Umbilical cord (tissue), 1 donor: ENCODE measurements at regions not wholly inside any gene's neighbourhood (a gene's known extent, or its start where the extent isn't known, plus 50 kb on each side); places are given as distances from the start of the nearest gene placed in this dataset.

ENCODE experiments used
- DNase-seq: peaks from one replicate; pipeline ENCODE4 v3.0.0-alpha.2; 2015; ENCODE audit warnings: low spot score

DNA sequence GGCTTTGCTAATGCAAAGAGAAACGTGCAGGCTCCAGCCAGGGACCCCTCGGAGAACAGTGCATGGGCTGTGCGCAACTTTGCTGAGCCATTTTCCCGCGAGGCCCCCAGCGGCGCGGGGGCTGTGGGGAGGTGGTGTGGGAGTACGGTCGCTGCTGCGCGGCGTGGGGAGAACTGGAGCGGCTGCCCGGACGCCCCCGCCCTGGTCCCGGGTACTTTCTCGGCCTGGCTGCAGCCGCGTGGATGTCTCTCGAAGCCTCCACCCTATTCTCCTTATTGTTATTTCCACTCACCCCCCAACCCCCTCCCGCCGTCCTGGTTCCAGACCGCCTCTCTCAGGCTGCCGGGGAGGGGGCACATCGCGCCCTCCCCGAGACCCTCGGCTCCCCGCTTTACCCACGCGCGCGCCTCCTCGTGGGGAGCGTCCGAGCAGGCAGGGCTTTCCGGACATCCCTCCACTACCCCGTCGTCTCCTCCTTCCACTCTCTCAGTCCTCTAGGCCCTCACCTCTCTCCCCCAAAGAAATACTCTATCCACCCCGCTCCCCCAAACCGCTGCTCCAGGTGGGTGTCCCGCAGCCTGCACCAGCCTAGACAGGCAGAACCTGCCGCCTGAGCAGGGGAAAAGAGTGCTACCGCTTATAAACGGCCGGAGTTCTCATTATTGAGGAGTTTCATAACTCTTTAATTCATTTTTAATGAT lies 68.6 kb upstream of the TBCA start:
- DNase-seq: no peak

DNA sequence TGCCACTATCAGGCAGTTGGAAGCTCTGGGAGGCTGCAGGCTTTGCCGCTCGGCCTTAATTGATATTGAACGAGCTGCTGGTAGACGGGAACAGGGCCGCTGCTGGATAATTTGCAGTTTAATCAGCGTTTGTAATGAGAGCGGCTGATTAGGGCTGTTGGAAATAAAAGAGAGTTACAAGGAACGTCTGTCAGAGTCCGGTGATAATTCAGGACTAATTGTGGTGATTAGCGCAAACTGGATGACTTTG lies 68.2 kb upstream of the TBCA start:
- DNase-seq: peak; percentile 32

DNA sequence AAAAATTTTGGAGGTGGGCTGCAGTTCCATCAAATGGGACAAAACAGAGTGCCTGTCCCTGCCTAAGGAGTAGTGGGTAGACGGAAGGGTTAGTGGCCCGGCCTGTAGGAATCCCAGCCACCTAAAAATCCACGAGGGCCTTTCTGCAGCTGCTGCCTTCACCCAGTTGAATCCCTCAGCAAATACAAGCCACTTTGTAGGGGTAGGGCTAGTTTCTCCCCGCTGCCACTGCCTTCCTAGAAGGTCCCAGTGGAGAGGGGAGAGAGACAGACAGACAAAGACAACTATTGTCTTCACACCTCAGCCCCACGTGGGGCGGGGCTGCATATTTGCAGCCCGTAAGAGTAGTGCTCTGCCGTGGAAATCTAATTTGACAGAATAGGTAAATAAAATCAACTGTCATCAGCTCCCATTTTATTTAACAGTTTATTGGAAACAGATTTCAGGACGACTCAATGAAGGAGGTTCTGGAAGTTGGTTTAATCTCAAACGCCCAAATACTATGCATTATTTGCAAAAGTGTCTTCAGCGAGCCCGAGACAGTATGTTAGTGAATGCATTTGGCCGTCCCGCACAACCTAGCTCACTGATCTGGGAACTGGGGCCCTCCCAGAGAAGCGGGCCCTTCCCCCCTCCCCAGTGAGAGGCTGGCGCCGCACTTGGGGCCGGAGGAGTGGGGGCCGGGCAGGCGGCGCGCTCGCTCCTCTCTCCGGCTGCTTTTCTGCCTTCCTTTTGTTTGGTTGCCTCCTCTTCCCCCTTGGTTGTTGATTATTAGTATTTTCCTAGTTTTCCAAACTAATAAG lies 67.6 kb upstream of the TBCA start:
- DNase-seq: peak; percentile 44

DNA sequence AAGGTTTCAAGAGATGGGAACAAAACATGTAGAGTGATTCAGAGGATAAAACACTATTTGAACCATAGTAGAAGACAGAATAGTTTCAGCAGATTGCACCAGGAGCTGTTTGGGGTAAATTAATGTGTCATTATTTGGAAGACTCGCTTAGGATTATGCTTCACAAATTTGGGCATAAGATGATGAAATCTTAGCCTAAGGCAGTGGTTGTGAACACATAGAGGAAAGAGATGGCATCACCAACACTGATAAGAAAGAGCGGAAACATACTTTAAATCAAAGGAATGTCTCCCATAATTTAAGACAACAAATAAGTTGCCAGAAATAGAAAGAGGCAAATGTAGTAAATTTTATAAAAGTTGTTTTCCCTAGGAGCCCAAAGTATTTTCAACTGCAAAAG lies 66.1 kb upstream of the TBCA start:
- DNase-seq: no peak

DNA sequence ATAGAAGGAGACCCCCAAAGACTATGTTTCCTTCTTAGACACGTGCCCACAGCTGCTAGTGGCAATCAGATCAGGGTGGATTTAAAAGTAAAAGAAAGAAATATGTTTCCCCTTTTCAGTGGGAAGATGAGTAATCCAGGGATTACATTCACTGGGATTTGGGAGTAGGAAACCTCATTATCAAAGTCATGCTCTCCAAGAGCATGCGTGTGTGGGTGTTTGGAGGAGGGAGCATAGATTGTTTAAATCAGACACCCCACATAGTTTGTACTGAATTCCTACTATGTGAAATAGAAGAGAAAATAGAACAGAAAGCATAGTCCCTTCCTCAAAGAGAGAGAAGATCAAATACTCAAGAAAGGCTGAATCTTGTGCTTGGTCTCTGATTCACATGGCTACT lies 65.5 kb upstream of the TBCA start:
- no peak for DNase-seq

DNA sequence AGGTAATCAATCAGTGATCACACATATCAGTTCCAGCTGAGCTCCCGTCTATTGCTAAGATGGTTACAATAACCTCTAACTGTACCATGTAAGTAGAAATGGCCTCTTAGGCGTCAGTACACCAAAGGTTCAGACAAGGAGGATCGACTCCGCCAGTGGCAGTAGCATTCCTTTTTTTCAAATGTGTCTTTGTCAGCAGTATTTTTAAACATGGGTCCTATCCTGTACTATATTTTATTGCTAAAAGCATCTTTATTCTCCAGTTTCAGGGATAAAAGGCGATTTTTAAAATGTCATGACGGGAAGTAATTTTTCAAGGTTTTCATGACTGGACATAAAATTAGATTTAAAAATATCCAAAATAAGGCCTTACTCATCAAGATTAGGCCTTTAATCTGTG lies 64.8 kb upstream of the TBCA start:
- no peak for DNase-seq

DNA sequence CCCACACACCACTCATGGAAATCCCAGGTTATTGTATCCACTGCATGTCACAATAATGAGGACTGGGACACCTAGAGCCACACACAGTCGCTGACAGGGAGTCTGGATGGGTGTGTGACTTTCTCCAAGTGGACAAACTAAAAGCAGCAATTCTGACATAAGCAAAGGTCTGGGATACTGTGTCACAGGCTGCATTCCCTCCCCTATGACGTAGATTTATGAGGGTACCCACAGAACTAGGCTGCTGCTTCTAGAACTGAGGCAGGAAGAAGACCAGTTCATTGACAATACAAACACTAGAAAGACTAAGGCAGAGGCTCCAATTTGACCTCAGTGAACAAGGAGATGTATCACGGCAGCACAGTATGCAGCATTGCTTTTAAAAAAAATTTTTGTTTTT lies 63.6 kb upstream of the TBCA start:
- no peak for DNase-seq

DNA sequence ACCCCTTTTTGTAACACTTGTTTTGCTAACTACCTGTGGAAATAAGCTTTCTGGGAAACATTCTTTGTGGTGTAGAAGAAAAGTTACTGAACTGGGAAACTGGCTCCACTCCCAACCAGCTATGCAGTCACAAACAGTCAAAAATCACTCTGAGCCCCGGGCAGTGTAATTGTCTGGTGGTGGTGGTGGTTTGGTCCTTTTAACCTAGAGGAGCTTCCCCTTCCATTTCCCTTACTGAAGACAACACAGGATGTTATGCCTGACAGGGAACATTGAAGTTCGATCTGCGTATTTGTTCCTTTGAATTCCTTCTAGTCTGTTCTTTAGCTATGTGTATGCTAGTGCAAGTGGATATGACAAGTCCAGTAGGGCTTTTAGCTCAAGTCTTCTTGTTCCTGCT lies 56.8 kb upstream of the TBCA start:
- no peak for DNase-seq

DNA sequence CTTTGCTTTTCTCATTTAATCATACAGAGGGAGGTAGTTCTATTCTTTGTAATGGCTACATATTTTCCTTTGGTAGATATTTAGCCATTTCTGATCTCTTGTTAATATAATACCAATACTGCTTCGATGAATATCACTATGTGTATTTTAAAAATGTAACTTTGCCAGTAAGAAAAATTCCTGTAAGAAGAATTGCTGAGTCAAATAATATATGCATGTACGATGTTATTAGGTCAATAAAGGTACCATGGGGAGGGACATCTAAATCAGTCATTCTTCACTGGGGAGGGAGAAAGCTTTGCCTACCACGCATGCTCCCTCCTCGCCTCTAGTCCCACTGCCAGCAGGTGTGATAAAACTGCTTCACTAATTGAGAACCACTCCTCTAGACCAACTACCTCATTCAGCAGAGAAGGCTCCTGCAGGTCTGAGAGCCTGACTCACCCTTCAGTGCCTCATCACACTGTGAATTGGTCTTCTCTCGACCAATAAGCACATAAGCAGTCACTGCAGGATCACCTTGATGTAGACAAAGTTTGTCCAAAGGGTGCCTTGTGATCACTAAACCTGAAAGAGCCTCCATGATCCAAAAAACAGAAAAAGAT lies 56.1 kb upstream of the TBCA start:
- DNase-seq: no peak

DNA sequence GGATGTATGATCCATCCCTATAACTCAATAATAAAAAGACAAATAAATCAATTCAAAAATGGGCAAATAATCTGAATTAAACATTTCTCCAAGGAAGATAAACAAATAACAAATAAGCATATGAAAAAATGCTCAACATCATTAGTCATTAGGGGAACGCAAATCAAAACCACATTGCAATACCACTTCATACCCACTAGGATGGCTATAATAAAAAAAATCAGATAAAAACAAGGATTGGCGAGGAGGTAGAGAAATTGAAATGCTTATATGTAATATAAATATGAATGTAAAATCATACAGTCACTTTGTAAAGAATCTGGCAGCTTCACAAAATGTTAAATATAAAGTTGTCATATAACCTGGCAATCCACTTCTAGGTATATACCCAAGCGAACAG lies 52.3 kb upstream of the TBCA start:
- no peak for DNase-seq
